ENCODE measurements at regions not wholly inside any gene's neighbourhood (a gene's known extent, or its start where the extent isn't known, plus 50 kb on each side); places are given as distances from the start of the nearest gene placed in this dataset.

DNA sequence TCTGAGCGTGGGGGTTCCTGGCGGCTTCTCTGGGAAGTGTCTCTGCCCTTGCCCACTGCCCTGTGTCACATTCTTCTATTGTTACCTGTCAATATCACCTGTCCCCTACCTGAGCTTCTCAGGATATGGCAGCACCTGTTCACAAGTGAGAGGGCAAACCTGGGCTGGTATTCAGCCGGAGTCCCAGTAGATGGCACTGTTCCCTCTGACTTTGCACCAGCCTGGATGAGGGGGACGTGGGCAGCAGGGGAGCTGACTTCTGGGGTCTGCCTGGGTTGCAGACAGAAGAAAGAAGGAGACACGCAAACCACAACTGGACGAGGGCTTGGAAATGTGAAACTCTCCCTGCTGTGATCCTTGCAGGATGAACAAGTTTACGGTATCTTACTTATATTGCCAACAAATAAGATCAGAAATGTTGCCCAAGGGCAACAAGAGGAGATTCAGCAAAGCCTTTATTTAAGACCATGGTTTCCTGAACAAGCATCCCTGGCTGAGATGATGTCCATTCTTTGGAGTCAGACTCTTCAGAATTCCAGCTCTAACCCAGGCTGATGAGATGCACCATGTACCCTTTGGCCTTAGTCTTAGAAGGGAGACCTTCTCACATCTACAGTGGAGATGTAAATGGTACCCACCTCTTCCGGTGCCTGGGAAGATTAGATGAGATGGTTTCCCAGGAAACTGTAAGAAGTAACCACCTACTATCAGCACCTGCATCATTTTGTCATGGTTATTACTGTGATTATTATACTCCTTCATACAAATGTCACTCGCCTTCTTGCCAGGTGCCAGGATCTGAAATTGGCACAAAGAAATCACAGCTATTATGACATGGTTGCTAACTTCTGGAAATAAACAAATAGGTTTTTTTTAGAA, 400.0 kb upstream of the CDH4 start:
- Histone ChIP-seq H2BK5ac (ENCODE audit: low read depth, low read length, poor library complexity) (no peak overlapping the region), H2AK5ac (ENCODE audit: low read length) (no peak overlapping the region), H3K4me1 (ENCODE audit: control insufficient read depth in 1 of 2, insufficient read depth in 2 of 2, low read length in 2 of 2) (no peaks in the 10 kb centered on the region), H2BK12ac (ENCODE audit: low read length) (no peak overlapping the region), H4K91ac (ENCODE audit: low read depth, low read length) (no peak overlapping the region), H3K4ac (ENCODE audit: low read depth, low read length) (no peak overlapping the region), H3K79me2 (ENCODE audit: control insufficient read depth, insufficient read depth, low read length, poor library complexity) (no peaks in the 10 kb centered on the region), H3K79me1 (ENCODE audit: low read length) (no peaks in the 10 kb centered on the region), H3K4me2 (ENCODE audit: low read length) (no peak overlapping the region), H3K27me3 (ENCODE audit: insufficient read depth, low read length) (no peaks in the 10 kb centered on the region), H3K36me3 (ENCODE audit: control insufficient read depth in 1 of 2, insufficient read depth in 2 of 2, low read length in 2 of 2) (no peaks in the 10 kb centered on the region), H3K27ac (ENCODE audit: low read depth, low read length) (no peak overlapping the region), H3K9me3 (ENCODE audit: insufficient read depth, low read depth, low read length) (peaks cover 1% of the 10 kb centered on the region), H3K18ac (ENCODE audit: low read length) (no peak overlapping the region), H4K12ac (ENCODE audit: low read depth, low read length) (no peak overlapping the region), H4K8ac (ENCODE audit: low read depth, low read length) (no peak overlapping the region), H3K14ac (ENCODE audit: low read length) (no peak overlapping the region), H3K4me3 (ENCODE audit: low read depth, low read length) (no peak overlapping the region), H2AFZ (ENCODE audit: insufficient read depth, low read length, poor library complexity) (no peak overlapping the region), H3K23ac (ENCODE audit: low read length) (no peak overlapping the region), H2BK120ac (ENCODE audit: insufficient read depth, low read length, poor library complexity) (no peak overlapping the region), H3K9ac (ENCODE audit: low read length) (no peak overlapping the region)
- no peak for DNase-seq
- WGBS (ENCODE audit: extremely low coverage, insufficient coverage, insufficient read length), result no CpG with 5 or more reads among the region's 9 CpGs

DNA sequence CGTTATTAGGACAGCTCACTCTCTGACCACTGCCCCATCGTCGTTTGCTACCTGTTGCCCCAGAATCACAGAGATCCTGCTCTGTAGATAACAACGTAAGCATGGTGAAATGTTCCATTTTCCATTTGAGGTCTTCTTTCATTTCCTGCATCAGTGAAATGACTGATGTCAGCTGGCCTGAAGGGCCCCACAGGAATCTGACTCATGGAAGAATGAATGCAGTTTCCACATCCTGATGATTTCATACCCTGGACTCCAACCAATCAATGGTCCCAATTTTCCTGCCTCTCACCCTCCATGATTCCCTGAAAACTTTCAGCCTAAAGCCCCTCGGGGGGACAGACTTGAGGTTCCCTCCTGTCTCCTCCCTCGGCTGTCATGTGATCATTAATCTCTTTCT, 394.4 kb upstream of the CDH4 start:
- Histone ChIP-seq H4K12ac (ENCODE audit: low read depth, low read length) (no peak overlapping the region), H2AK5ac (ENCODE audit: low read length) (no peak overlapping the region), H3K79me1 (ENCODE audit: low read length) (no peaks in the 10 kb centered on the region), H3K18ac (ENCODE audit: low read length) (no peak overlapping the region), H3K4ac (ENCODE audit: low read depth, low read length) (no peak overlapping the region), H3K9me3 (ENCODE audit: insufficient read depth, low read depth, low read length) (peaks cover 1% of the 10 kb centered on the region), H4K8ac (ENCODE audit: low read depth, low read length) (no peak overlapping the region), H3K4me2 (ENCODE audit: low read length) (no peak overlapping the region), H4K91ac (ENCODE audit: low read depth, low read length) (no peak overlapping the region), H2BK120ac (ENCODE audit: insufficient read depth, low read length, poor library complexity) (no peak overlapping the region), H3K9ac (ENCODE audit: low read length) (no peak overlapping the region), H2BK12ac (ENCODE audit: low read length) (no peak overlapping the region), H3K36me3 (ENCODE audit: control insufficient read depth in 1 of 2, insufficient read depth in 2 of 2, low read length in 2 of 2) (no peaks in the 10 kb centered on the region), H3K23ac (ENCODE audit: low read length) (no peak overlapping the region), H3K14ac (ENCODE audit: low read length) (no peak overlapping the region), H3K27me3 (ENCODE audit: insufficient read depth, low read length) (no peaks in the 10 kb centered on the region), H3K4me3 (ENCODE audit: low read depth, low read length) (no peak overlapping the region), H2BK5ac (ENCODE audit: low read depth, low read length, poor library complexity) (no peak overlapping the region), H3K79me2 (ENCODE audit: control insufficient read depth, insufficient read depth, low read length, poor library complexity) (no peaks in the 10 kb centered on the region), H3K27ac (ENCODE audit: low read depth, low read length) (no peak overlapping the region), H3K4me1 (ENCODE audit: control insufficient read depth in 1 of 2, insufficient read depth in 2 of 2, low read length in 2 of 2) (no peaks in the 10 kb centered on the region), H2AFZ (ENCODE audit: insufficient read depth, low read length, poor library complexity) (no peak overlapping the region)
- no CpG with 5 or more reads among the region's 6 CpGs for WGBS (ENCODE audit: extremely low coverage, insufficient coverage, insufficient read length)
- DNase-seq, result no peak

DNA sequence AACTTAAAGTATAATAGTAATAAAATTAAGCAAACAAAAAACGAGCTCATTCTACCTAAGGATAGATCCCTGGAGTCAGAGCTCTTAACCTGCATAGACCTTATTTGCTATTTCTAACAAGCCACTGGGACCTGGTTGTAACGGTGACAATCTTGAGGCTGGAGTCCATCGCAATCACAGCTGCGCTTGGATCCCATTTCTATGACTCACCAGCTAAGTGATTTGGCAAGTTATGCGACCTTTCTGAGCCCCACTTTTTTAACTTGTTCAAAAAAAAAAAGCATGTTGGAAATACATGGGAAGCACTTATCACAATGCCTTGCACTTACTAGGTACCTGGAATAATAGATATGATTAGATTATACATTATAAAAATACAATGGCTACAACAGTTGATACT, 389.5 kb upstream of the CDH4 start:
- Histone ChIP-seq H3K79me1 (ENCODE audit: low read length) (no peaks in the 10 kb centered on the region), H2AK5ac (ENCODE audit: low read length) (no peak overlapping the region), H3K18ac (ENCODE audit: low read length) (no peak overlapping the region), H2BK12ac (ENCODE audit: low read length) (no peak overlapping the region), H4K8ac (ENCODE audit: low read depth, low read length) (no peak overlapping the region), H3K9me3 (ENCODE audit: insufficient read depth, low read depth, low read length) (no peaks in the 10 kb centered on the region), H3K4me1 (ENCODE audit: control insufficient read depth in 1 of 2, insufficient read depth in 2 of 2, low read length in 2 of 2) (no peaks in the 10 kb centered on the region), H3K79me2 (ENCODE audit: control insufficient read depth, insufficient read depth, low read length, poor library complexity) (no peaks in the 10 kb centered on the region), H3K4me3 (ENCODE audit: low read depth, low read length) (no peak overlapping the region), H3K4ac (ENCODE audit: low read depth, low read length) (no peak overlapping the region), H2BK120ac (ENCODE audit: insufficient read depth, low read length, poor library complexity) (no peak overlapping the region), H3K23ac (ENCODE audit: low read length) (no peak overlapping the region), H3K27me3 (ENCODE audit: insufficient read depth, low read length) (no peaks in the 10 kb centered on the region), H4K91ac (ENCODE audit: low read depth, low read length) (no peak overlapping the region), H4K12ac (ENCODE audit: low read depth, low read length) (no peak overlapping the region), H3K4me2 (ENCODE audit: low read length) (no peak overlapping the region), H3K14ac (ENCODE audit: low read length) (no peak overlapping the region), H2AFZ (ENCODE audit: insufficient read depth, low read length, poor library complexity) (no peak overlapping the region), H3K36me3 (ENCODE audit: control insufficient read depth in 1 of 2, insufficient read depth in 2 of 2, low read length in 2 of 2) (no peaks in the 10 kb centered on the region), H2BK5ac (ENCODE audit: low read depth, low read length, poor library complexity) (no peak overlapping the region), H3K27ac (ENCODE audit: low read depth, low read length) (no peak overlapping the region), H3K9ac (ENCODE audit: low read length) (no peak overlapping the region)
- no peak for DNase-seq
- no CpG with 5 or more reads among the region's 5 CpGs for WGBS (ENCODE audit: extremely low coverage, insufficient coverage, insufficient read length)

DNA sequence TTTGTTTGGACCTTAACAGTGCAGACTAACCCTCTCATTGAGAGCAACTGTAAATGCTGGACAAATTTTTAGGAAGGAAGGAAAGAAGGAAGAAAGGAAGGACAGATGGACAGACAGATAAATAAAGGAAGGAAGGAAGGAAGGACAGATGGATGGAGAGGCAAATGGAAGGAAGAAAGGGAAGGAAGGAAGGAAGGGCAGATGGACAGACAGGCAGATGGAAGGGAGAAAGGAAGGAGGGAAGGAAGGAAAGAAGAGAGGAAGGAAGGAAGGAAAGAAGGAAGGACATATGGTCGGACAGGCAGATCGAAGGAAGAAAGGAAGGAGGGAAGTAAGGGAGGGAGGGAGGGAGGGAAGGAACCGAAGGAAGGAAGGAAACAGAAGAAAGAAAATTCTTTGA, 388.5 kb upstream of the CDH4 start:
- H2AK5ac ChIP-seq (ENCODE audit: low read length), result no peak overlapping the region
- H3K4me1 ChIP-seq (ENCODE audit: control insufficient read depth in 1 of 2, insufficient read depth in 2 of 2, low read length in 2 of 2), result no peaks in the 10 kb centered on the region

More for the DNA sequence above, 388.5 kb upstream of the CDH4 start:
- H3K4ac ChIP-seq (ENCODE audit: low read depth, low read length), result no peak overlapping the region
- H4K12ac ChIP-seq (ENCODE audit: low read depth, low read length), result no peak overlapping the region
- no peaks in the 10 kb centered on the region for H3K9me3 ChIP-seq (ENCODE audit: insufficient read depth, low read depth, low read length)
- DNase-seq, result no peak
- WGBS (ENCODE audit: extremely low coverage, insufficient coverage, insufficient read length), result no CpG with 5 or more reads among the region's 3 CpGs
- H2BK5ac ChIP-seq (ENCODE audit: low read depth, low read length, poor library complexity), result no peak overlapping the region
- H3K27ac ChIP-seq (ENCODE audit: low read depth, low read length), result no peak overlapping the region
- no peak overlapping the region for H3K23ac ChIP-seq (ENCODE audit: low read length)
- no peak overlapping the region for H2AFZ ChIP-seq (ENCODE audit: insufficient read depth, low read length, poor library complexity)
- H4K91ac ChIP-seq (ENCODE audit: low read depth, low read length), result no peak overlapping the region
- H3K36me3 ChIP-seq (ENCODE audit: control insufficient read depth in 1 of 2, insufficient read depth in 2 of 2, low read length in 2 of 2), result no peaks in the 10 kb centered on the region
- H3K14ac ChIP-seq (ENCODE audit: low read length), result no peak overlapping the region
- no peak overlapping the region for H3K4me2 ChIP-seq (ENCODE audit: low read length)
- no peak overlapping the region for H3K4me3 ChIP-seq (ENCODE audit: low read depth, low read length)
- no peak overlapping the region for H2BK12ac ChIP-seq (ENCODE audit: low read length)
- H2BK120ac ChIP-seq (ENCODE audit: insufficient read depth, low read length, poor library complexity), result no peak overlapping the region
- no peak overlapping the region for H3K18ac ChIP-seq (ENCODE audit: low read length)
- no peaks in the 10 kb centered on the region for H3K27me3 ChIP-seq (ENCODE audit: insufficient read depth, low read length)
- no peaks in the 10 kb centered on the region for H3K79me2 ChIP-seq (ENCODE audit: control insufficient read depth, insufficient read depth, low read length, poor library complexity)
- no peak overlapping the region for H4K8ac ChIP-seq (ENCODE audit: low read depth, low read length)
- no peak overlapping the region for H3K9ac ChIP-seq (ENCODE audit: low read length)
- no peaks in the 10 kb centered on the region for H3K79me1 ChIP-seq (ENCODE audit: low read length)
